BLaER1 treated with 17β-estradiol and CSF1 and Interleukin-3, amounts not matched to agents 10 nM and 100 nM (cell line): ENCODE measurements at regions not wholly inside any gene's neighbourhood (a gene's known extent, or its start where the extent isn't known, plus 50 kb on each side); places are given as distances from the start of the nearest gene placed in this dataset.

Experiments
- H3K27ac ChIP-seq, 11 experiments: shearing (Covaris generic); formaldehyde crosslinking; 2 replicates each; pipeline ENCODE4 v1.8.1; 2022
- H3K27me3 ChIP-seq, 11 experiments: shearing (Covaris generic); formaldehyde crosslinking; 2 replicates each; pipeline ENCODE4 v1.8.1; 2022
- H3K36me3 ChIP-seq, 11 experiments: shearing (Covaris generic); formaldehyde crosslinking; 2 replicates each; pipeline ENCODE4 v1.8.1; 2022
- H3K4me1 ChIP-seq, 10 experiments: shearing (Covaris generic); formaldehyde crosslinking; 2 replicates each; pipeline ENCODE4 v1.8.1; 2022
- H3K4me2 ChIP-seq, 11 experiments: shearing (Covaris generic); formaldehyde crosslinking; 2 replicates each; pipeline ENCODE4 v1.8.1; 2022
- H3K4me3 ChIP-seq, 10 experiments: shearing (Covaris generic); formaldehyde crosslinking; 2 replicates each; pipeline ENCODE4 v1.8.1; 2022
- H3K9ac ChIP-seq, 11 experiments: shearing (Covaris generic); formaldehyde crosslinking; 2 replicates each; pipeline ENCODE4 v1.8.1; 2022
- H3K9me3 ChIP-seq, 11 experiments: shearing (Covaris generic); formaldehyde crosslinking; replicated peaks in 1 of 11; 2 replicates each; pipeline ENCODE4 v1.8.1; 2022
- H4K20me1 ChIP-seq, 11 experiments: shearing (Covaris generic); formaldehyde crosslinking; 2 replicates each; pipeline ENCODE4 v1.8.1; 2022
- Cebpa-rat ChIP-seq, 11 experiments: shearing (Covaris generic); IDR thresholded peaks; 2 replicates each; pipeline ENCODE4 v1.8.1; 2022

- H3K9me3 ChIP-seq = no peaks in the 10 kb centered on the region
- no peak overlapping the region for H3K4me3 ChIP-seq
- no peaks in the 10 kb centered on the region for H4K20me1 ChIP-seq
- H3K27me3 ChIP-seq = no peaks in the 10 kb centered on the region
- no peak overlapping the region for H3K9ac ChIP-seq
- H3K27ac ChIP-seq = no peak overlapping the region
- H3K4me2 ChIP-seq = no peak overlapping the region
- no peaks in the 10 kb centered on the region for H3K36me3 ChIP-seq
- no peaks in the 10 kb centered on the region for H3K4me1 ChIP-seq
- no peak for TF ChIP-seq Cebpa-rat (IDR thresholded peaks at IDR 0.05)
Measured at GRCh38 chr9:11595756-11596155, 983.0 kb upstream of the PTPRD start.

- Histone ChIP-seq H4K20me1 (no peaks in the 10 kb centered on the region), H3K27me3 (no peaks in the 10 kb centered on the region), H3K9me3 (peaks cover 7 to 11% (median 9%) of the 10 kb centered on the region in 11 experiments; a peak in 21 of 22 replicates), H3K4me2 (no peak overlapping the region), H3K36me3 (no peaks in the 10 kb centered on the region), H3K4me1 (peaks cover 0 to 9% (median 0%) of the 10 kb centered on the region in 10 experiments; a peak in 4 of 20 replicates), H3K27ac (no peak overlapping the region), H3K9ac (no peak overlapping the region), H3K4me3 (no peak overlapping the region)
- TF ChIP-seq Cebpa-rat (IDR thresholded peaks at IDR 0.05) = no peak
Measured at GRCh38 chr9:11618241-11618805, 1005.5 kb upstream of the PTPRD start.

- no peak overlapping the region for H3K4me2 ChIP-seq
- H4K20me1 ChIP-seq = no peaks in the 10 kb centered on the region
- H3K4me1 ChIP-seq = no peaks in the 10 kb centered on the region
- TF ChIP-seq Cebpa-rat (IDR thresholded peaks at IDR 0.05) = no peak
- H3K27ac ChIP-seq = no peak overlapping the region
- H3K4me3 ChIP-seq = no peak overlapping the region
- peaks cover under 1 to 9% (median 4%) of the 10 kb centered on the region in 11 experiments; a peak in 20 of 22 replicates for H3K9me3 ChIP-seq
- no peaks in the 10 kb centered on the region for H3K27me3 ChIP-seq
- no peak overlapping the region for H3K9ac ChIP-seq
- no peaks in the 10 kb centered on the region for H3K36me3 ChIP-seq
Measured at GRCh38 chr9:11632691-11633090, 1019.9 kb upstream of the PTPRD start.

- no peaks in the 10 kb centered on the region for H3K27me3 ChIP-seq
- no peaks in the 10 kb centered on the region for H3K36me3 ChIP-seq
- no peaks in the 10 kb centered on the region for H3K9me3 ChIP-seq
- H3K27ac ChIP-seq = no peak overlapping the region
- no peaks in the 10 kb centered on the region for H3K4me1 ChIP-seq
- no peak overlapping the region for H3K9ac ChIP-seq
- no peak for TF ChIP-seq Cebpa-rat (IDR thresholded peaks at IDR 0.05)
- no peaks in the 10 kb centered on the region for H4K20me1 ChIP-seq
- H3K4me2 ChIP-seq = no peak overlapping the region
- H3K4me3 ChIP-seq = no peak overlapping the region
Measured at GRCh38 chr9:11646831-11647230, 1034.0 kb upstream of the PTPRD start.

GRCh38 chr9:11653867-11654266, 1039.3 kb upstream of the TYRP1 start:
- Histone ChIP-seq H3K4me3 (no peak overlapping the region), H3K27me3 (no peaks in the 10 kb centered on the region), H3K4me1 (no peaks in the 10 kb centered on the region), H3K9ac (no peak overlapping the region), H3K36me3 (no peaks in the 10 kb centered on the region), H3K9me3 (no peaks in the 10 kb centered on the region), H4K20me1 (no peaks in the 10 kb centered on the region), H3K4me2 (no peak overlapping the region), H3K27ac (no peak overlapping the region)
- no peak for TF ChIP-seq Cebpa-rat (IDR thresholded peaks at IDR 0.05)

- no peaks in the 10 kb centered on the region for H4K20me1 ChIP-seq
- H3K9ac ChIP-seq = no peak overlapping the region
- H3K36me3 ChIP-seq = no peaks in the 10 kb centered on the region
- no peaks in the 10 kb centered on the region for H3K4me1 ChIP-seq
- no peak overlapping the region for H3K4me3 ChIP-seq
- H3K27ac ChIP-seq = no peak overlapping the region
- no peaks in the 10 kb centered on the region for H3K9me3 ChIP-seq
- TF ChIP-seq Cebpa-rat (IDR thresholded peaks at IDR 0.05) = no peak
- no peaks in the 10 kb centered on the region for H3K27me3 ChIP-seq
- no peak overlapping the region for H3K4me2 ChIP-seq
Measured at GRCh38 chr9:11663913-11664312, 1029.3 kb upstream of the TYRP1 start.

GRCh38 chr9:11676821-11677220, 1016.4 kb upstream of the TYRP1 start:
- H3K4me2 ChIP-seq = no peak overlapping the region
- H3K9me3 ChIP-seq = no peaks in the 10 kb centered on the region
- no peaks in the 10 kb centered on the region for H3K4me1 ChIP-seq
- no peaks in the 10 kb centered on the region for H3K27me3 ChIP-seq
- H3K27ac ChIP-seq = no peak overlapping the region
- H3K4me3 ChIP-seq = no peak overlapping the region
- TF ChIP-seq Cebpa-rat (IDR thresholded peaks at IDR 0.05) = no peak
- no peak overlapping the region for H3K9ac ChIP-seq
- no peaks in the 10 kb centered on the region for H3K36me3 ChIP-seq
- no peaks in the 10 kb centered on the region for H4K20me1 ChIP-seq

GRCh38 chr9:11686733-11687132, 1006.5 kb upstream of the TYRP1 start:
- Histone ChIP-seq H3K27ac (no peak overlapping the region), H3K9ac (no peak overlapping the region), H4K20me1 (no peaks in the 10 kb centered on the region), H3K4me3 (no peak overlapping the region), H3K36me3 (no peaks in the 10 kb centered on the region), H3K9me3 (no peaks in the 10 kb centered on the region), H3K4me2 (no peak overlapping the region), H3K27me3 (no peaks in the 10 kb centered on the region), H3K4me1 (no peaks in the 10 kb centered on the region)
- TF ChIP-seq Cebpa-rat (IDR thresholded peaks at IDR 0.05) = no peak

GRCh38 chr9:11697126-11697525, 996.1 kb upstream of the TYRP1 start:
- Histone ChIP-seq H3K27ac (no peak overlapping the region), H3K4me2 (no peak overlapping the region), H3K9ac (no peak overlapping the region), H3K9me3 (no peaks in the 10 kb centered on the region), H3K27me3 (no peaks in the 10 kb centered on the region), H3K4me1 (no peaks in the 10 kb centered on the region), H3K36me3 (no peaks in the 10 kb centered on the region), H4K20me1 (no peaks in the 10 kb centered on the region), H3K4me3 (no peak overlapping the region)
- no peak for TF ChIP-seq Cebpa-rat (IDR thresholded peaks at IDR 0.05)

- Histone ChIP-seq H3K4me2 (no peak overlapping the region), H3K27ac (no peak overlapping the region), H3K4me3 (no peak overlapping the region), H4K20me1 (no peaks in the 10 kb centered on the region), H3K27me3 (no peaks in the 10 kb centered on the region), H3K9ac (no peak overlapping the region), H3K9me3 (no peaks in the 10 kb centered on the region), H3K4me1 (peaks cover 0 to 11% (median 0%) of the 10 kb centered on the region in 10 experiments; a peak in 3 of 20 replicates), H3K36me3 (no peaks in the 10 kb centered on the region)
- TF ChIP-seq Cebpa-rat (IDR thresholded peaks at IDR 0.05) = no peak
Measured at GRCh38 chr9:11701706-11702105, 991.5 kb upstream of the TYRP1 start.
